Mammary epithelial cell (primary cell): ENCODE measurements at regions not wholly inside any gene's neighbourhood (a gene's known extent, or its start where the extent isn't known, plus 50 kb on each side); places are given as distances from the start of the nearest gene placed in this dataset.

Source experiments
- EZH2 ChIP-seq: IDR thresholded peaks from 2 replicates; pipeline ENCODE4 v1.6.1; 2012; ENCODE audit warnings: low read length, inconsistent platforms, borderline replicate concordance
- TF ChIP-seq, protein P1 (sequence below), 2 donors: IDR thresholded peaks in 1 of 2; conservative IDR thresholded peaks in 1 of 2; 2 replicates each; pipeline ENCODE4 v1.5.1; 2011 to 2012; ENCODE audit warnings: inconsistent platforms in 2 of 2, low read length in 2 of 2, mild to moderate bottlenecking in 2 of 2, control low read depth in 1 of 2, low read depth in 1 of 2; ENCODE audit not compliant: insufficient read depth in 1 of 2; ENCODE audit errors: extremely low read depth in 1 of 2

GRCh38 chr2:175461839-175462238, 280.3 kb upstream of the ATP5MC3 start:
- TF ChIP-seq EZH2: no peak
- TF ChIP-seq, protein P1, sequence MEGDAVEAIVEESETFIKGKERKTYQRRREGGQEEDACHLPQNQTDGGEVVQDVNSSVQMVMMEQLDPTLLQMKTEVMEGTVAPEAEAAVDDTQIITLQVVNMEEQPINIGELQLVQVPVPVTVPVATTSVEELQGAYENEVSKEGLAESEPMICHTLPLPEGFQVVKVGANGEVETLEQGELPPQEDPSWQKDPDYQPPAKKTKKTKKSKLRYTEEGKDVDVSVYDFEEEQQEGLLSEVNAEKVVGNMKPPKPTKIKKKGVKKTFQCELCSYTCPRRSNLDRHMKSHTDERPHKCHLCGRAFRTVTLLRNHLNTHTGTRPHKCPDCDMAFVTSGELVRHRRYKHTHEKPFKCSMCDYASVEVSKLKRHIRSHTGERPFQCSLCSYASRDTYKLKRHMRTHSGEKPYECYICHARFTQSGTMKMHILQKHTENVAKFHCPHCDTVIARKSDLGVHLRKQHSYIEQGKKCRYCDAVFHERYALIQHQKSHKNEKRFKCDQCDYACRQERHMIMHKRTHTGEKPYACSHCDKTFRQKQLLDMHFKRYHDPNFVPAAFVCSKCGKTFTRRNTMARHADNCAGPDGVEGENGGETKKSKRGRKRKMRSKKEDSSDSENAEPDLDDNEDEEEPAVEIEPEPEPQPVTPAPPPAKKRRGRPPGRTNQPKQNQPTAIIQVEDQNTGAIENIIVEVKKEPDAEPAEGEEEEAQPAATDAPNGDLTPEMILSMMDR (conservative IDR thresholded peaks at IDR 0.05 in 1 of 2, IDR thresholded peaks at IDR 0.05 in 1 of 2; ENCODE audit: extremely low read depth in 1 of 2, insufficient read depth in 1 of 2, low read depth in 1 of 2, low read length in 2 of 2): no peak
